ENCODE measurements at regions not wholly inside any gene's neighbourhood (a gene's known extent, or its start where the extent isn't known, plus 50 kb on each side); places are given as distances from the start of the nearest gene placed in this dataset.

- POLR2A ChIA-PET: no interaction called here
- Histone ChIP-seq H3K4me1 (0 out of 3 replicates have a peak, but pooled peaks cover 3% of the 10 kb centered on the region), H3K4me2 (no peak overlapping the region), H3K9me3 (no peaks in the 10 kb centered on the region), H3K27ac (no peak overlapping the region), H3K4me3 (no peak overlapping the region)
- no peak for ATAC-seq
- WGBS (ENCODE audit: missing lambda C conversion rate): 54% methylated on average over 5 of the region's 5 CpGs
- TF ChIP-seq MAFK (IDR thresholded peaks at IDR 0.05; ENCODE audit: partially characterized antibody) (peak; percentile 58), FOXS1 (CRISPR knock-in tag; IDR thresholded peaks at IDR 0.05) (no peak), CBX2 (IDR thresholded peaks at IDR 0.05; ENCODE audit: borderline replicate concordance, low read depth) (no peak), E2F6 (IDR thresholded peaks at IDR 0.05; ENCODE audit: borderline replicate concordance, low read depth) (no peak), RAD21 (conservative IDR thresholded peaks at IDR 0.05 in 1 of 2, IDR thresholded peaks at IDR 0.05 in 1 of 2) (no peak)
- FAIRE-seq: no peak
- CTCF ChIA-PET: no interaction called here
- no peak for DNase-seq (ENCODE audit: low read depth in 1 of 2, low spot score in 1 of 2)
Measured at GRCh38 chr9:96067600-96067999, 192.1 kb downstream of the ERCC6L2 start.

GRCh38 chr9:96067004-96067403 lies 191.5 kb downstream of the ERCC6L2 start:
- ChIA-PET POLR2A (no interaction called here), CTCF (no interaction called here)
- H3K4me1 ChIP-seq: peaks cover 4% of the 10 kb centered on the region; the same call in 1 of the 3 replicates
- ATAC-seq: no peak
- H3K27ac ChIP-seq: no peak overlapping the region
- TF ChIP-seq FOXS1 (CRISPR knock-in tag; IDR thresholded peaks at IDR 0.05): no peak
- no peak for TF ChIP-seq CHD4 (IDR thresholded peaks at IDR 0.05; ENCODE audit: borderline replicate concordance)
- TF ChIP-seq HDAC2 (IDR thresholded peaks at IDR 0.05): no peak
- TF ChIP-seq RNF2 (IDR thresholded peaks at IDR 0.05; ENCODE audit: borderline replicate concordance, low read depth): no peak
- no peak for TF ChIP-seq RAD21 (conservative IDR thresholded peaks at IDR 0.05 in 1 of 2, IDR thresholded peaks at IDR 0.05 in 1 of 2)
- no peak for TF ChIP-seq CHD2 (IDR thresholded peaks at IDR 0.05; ENCODE audit: low read length, partially characterized antibody)
- no peak for TF ChIP-seq HES2 (IDR thresholded peaks at IDR 0.05)
- no peak for TF ChIP-seq CEBPB (IDR thresholded peaks at IDR 0.05)
- TF ChIP-seq ZFP36 (IDR thresholded peaks at IDR 0.05; ENCODE audit: borderline replicate concordance, partially characterized antibody): no peak
- no peak for TF ChIP-seq HOXB5 (CRISPR knock-in tag; IDR thresholded peaks at IDR 0.05)
- no peak for TF ChIP-seq E2F6 (IDR thresholded peaks at IDR 0.05; ENCODE audit: borderline replicate concordance, low read depth)
- no peak for TF ChIP-seq NR3C1 (IDR thresholded peaks at IDR 0.05)
- no peak for TF ChIP-seq POLR2AphosphoS2 (conservative IDR thresholded peaks at IDR 0.05; ENCODE audit: low read length)
- no peak overlapping the region for H3K4me2 ChIP-seq
- no peak overlapping the region for H3K4me3 ChIP-seq
- no peak for DNase-seq (ENCODE audit: low read depth in 1 of 2, low spot score in 1 of 2)
- WGBS (ENCODE audit: missing lambda C conversion rate): 93% methylated on average over 6 of the region's 7 CpGs
- FAIRE-seq: no peak
- H3K9me3 ChIP-seq: no peaks in the 10 kb centered on the region

- no peak overlapping the region for H3K27ac ChIP-seq
- no peak for TF ChIP-seq GATA3 (IDR thresholded peaks at IDR 0.05; ENCODE audit: borderline replicate concordance)
- no peak for TF ChIP-seq RCOR1 (IDR thresholded peaks at IDR 0.05; ENCODE audit: low read depth, low read length)
- TF ChIP-seq SREBF2 (IDR thresholded peaks at IDR 0.05): no peak
- TF ChIP-seq REST (IDR thresholded peaks at IDR 0.05): no peak
- TF ChIP-seq HEYL (CRISPR knock-in tag; IDR thresholded peaks at IDR 0.05): no peak
- no peak for TF ChIP-seq CTCF (IDR thresholded peaks at IDR 0.05)
- no peak for TF ChIP-seq EHF (CRISPR knock-in tag; IDR thresholded peaks at IDR 0.05)
- no peak for TF ChIP-seq JUN (IDR thresholded peaks at IDR 0.05)
- TF ChIP-seq KDM1A (IDR thresholded peaks at IDR 0.05; ENCODE audit: low read depth): no peak
- no peak for TF ChIP-seq TP53 (CRISPR knock-in tag; IDR thresholded peaks at IDR 0.05)
- TF ChIP-seq ZNF302 (CRISPR knock-in tag; IDR thresholded peaks at IDR 0.05): no peak
- TF ChIP-seq CHD4 (IDR thresholded peaks at IDR 0.05; ENCODE audit: borderline replicate concordance): no peak
- TF ChIP-seq FOSL2 (IDR thresholded peaks at IDR 0.05): no peak
- TF ChIP-seq FOSL2 (CRISPR knock-in tag; IDR thresholded peaks at IDR 0.05): no peak
- TF ChIP-seq CEBPB (IDR thresholded peaks at IDR 0.05): no peak
- TF ChIP-seq JUNB (IDR thresholded peaks at IDR 0.05): no peak
- H3K4me1 ChIP-seq: peaks cover 13% of the 10 kb centered on the region
- FAIRE-seq (no peak), DNase-seq (ENCODE audit: low read depth in 1 of 2, low spot score in 1 of 2) (no peak), ATAC-seq (no peak)
- H3K4me2 ChIP-seq: no peak overlapping the region
- ChIA-PET POLR2A (no interaction called here), CTCF (no interaction called here)
- 74% methylated on average over 8 of the region's 8 CpGs for WGBS (ENCODE audit: missing lambda C conversion rate)
- H3K4me3 ChIP-seq: no peak overlapping the region
- H3K9me3 ChIP-seq: no peaks in the 10 kb centered on the region
Measured at GRCh38 chr9:96065482-96066251, 190.2 kb downstream of the ERCC6L2 start.
